ENCODE measurements at regions not wholly inside any gene's neighbourhood (a gene's known extent, or its start where the extent isn't known, plus 50 kb on each side); places are given as distances from the start of the nearest gene placed in this dataset.

- no peak for TF ChIP-seq FOXA1 (IDR thresholded peaks at IDR 0.05)
- no peak for TF ChIP-seq ARNT (IDR thresholded peaks at IDR 0.05)
- TF ChIP-seq HDGF (IDR thresholded peaks at IDR 0.05; ENCODE audit: borderline replicate concordance): no peak
- TF ChIP-seq PKNOX1 (IDR thresholded peaks at IDR 0.05): no peak
- TF ChIP-seq ZNF384 (IDR thresholded peaks at IDR 0.05): no peak
- TF ChIP-seq FOXK2 (IDR thresholded peaks at IDR 0.05): no peak
- no peak for TF ChIP-seq SP1 (IDR thresholded peaks at IDR 0.05)
- no peak for TF ChIP-seq ELF4 (IDR thresholded peaks at IDR 0.05)
- no peak for TF ChIP-seq FOXM1 (IDR thresholded peaks at IDR 0.05; ENCODE audit: borderline replicate concordance)
- TF ChIP-seq BHLHE40 (IDR thresholded peaks at IDR 0.05; ENCODE audit: borderline replicate concordance): no peak
- no peak for TF ChIP-seq TARDBP (IDR thresholded peaks at IDR 0.05)
- no peak for TF ChIP-seq CTBP1 (IDR thresholded peaks at IDR 0.05; ENCODE audit: borderline replicate concordance)
These were observed 208.6 kb downstream of the CTTN start for GRCh38 chr11:70606951-70607330.

Data from HEK293T (cell line).